Esophagus squamous epithelium (tissue), 4 donors: ENCODE measurements at regions not wholly inside any gene's neighbourhood (a gene's known extent, or its start where the extent isn't known, plus 50 kb on each side); places are given as distances from the start of the nearest gene placed in this dataset.

Experiments used
- CTCF ChIP-seq, 6 experiments: fragments of 450-650 bp in 4 of 6; fragments of 200-600 bp in 2 of 6; sonication (generic) in 2 of 6; IDR thresholded peaks; one replicate each; pipeline ENCODE4 v1.5.1; 2016 to 2019; ENCODE audit warnings: antibody characterized with exemption in 6 of 6, mild to moderate bottlenecking in 4 of 6, moderate library complexity in 4 of 6
- POLR2A ChIP-seq, 4 donors: fragments of 450-650 bp; IDR thresholded peaks; one replicate each; pipeline ENCODE4 v1.6.1; 2017; ENCODE audit warnings: antibody characterized with exemption in 4 of 4, mild to moderate bottlenecking in 4 of 4, moderate library complexity in 3 of 4

GRCh38 chrX:75638332-75638731 is 115.5 kb upstream of the ZDHHC15 start:
- TF ChIP-seq CTCF (IDR thresholded peaks at IDR 0.05) (no peak), POLR2A (IDR thresholded peaks at IDR 0.05) (no peak)
